Neural progenitor cell (in vitro differentiated cells): ENCODE measurements at regions not wholly inside any gene's neighbourhood (a gene's known extent, or its start where the extent isn't known, plus 50 kb on each side); places are given as distances from the start of the nearest gene placed in this dataset.

Experiments used
- CTCF ChIP-seq: fragments of 200-600 bp; sonication (generic); IDR thresholded peaks from 2 replicates; pipeline ENCODE4 v1.5.1; 2017; ENCODE audit warnings: antibody characterized with exemption, mild to moderate bottlenecking
- EZH2 ChIP-seq: fragments of 200-600 bp; sonication (generic); IDR thresholded peaks from 2 replicates; pipeline ENCODE4 v1.6.1; 2017; ENCODE audit warnings: antibody characterized with exemption, mild to moderate bottlenecking, moderate library complexity
- EZH2phosphoT487 ChIP-seq: fragments of 200-600 bp; sonication (generic); IDR thresholded peaks from 2 replicates; pipeline ENCODE4 v1.6.1; 2017; ENCODE audit warnings: antibody characterized with exemption

- TF ChIP-seq CTCF = no peak
- TF ChIP-seq EZH2 = no peak
- no peak for TF ChIP-seq EZH2phosphoT487
Observed at GRCh38 chr18:78595453-78595852, 384.2 kb upstream of the SALL3 start.
